ENCODE measurements at regions not wholly inside any gene's neighbourhood (a gene's known extent, or its start where the extent isn't known, plus 50 kb on each side); places are given as distances from the start of the nearest gene placed in this dataset.
A peak's percentile ranks its signal among the peaks of the same experiment; 100 is the strongest.
"Not testable (repeated sequence)": the region's sequence is repeated elsewhere in the genome, so short reads cannot be mapped to it uniquely, and the experiment has no call there.

DNA sequence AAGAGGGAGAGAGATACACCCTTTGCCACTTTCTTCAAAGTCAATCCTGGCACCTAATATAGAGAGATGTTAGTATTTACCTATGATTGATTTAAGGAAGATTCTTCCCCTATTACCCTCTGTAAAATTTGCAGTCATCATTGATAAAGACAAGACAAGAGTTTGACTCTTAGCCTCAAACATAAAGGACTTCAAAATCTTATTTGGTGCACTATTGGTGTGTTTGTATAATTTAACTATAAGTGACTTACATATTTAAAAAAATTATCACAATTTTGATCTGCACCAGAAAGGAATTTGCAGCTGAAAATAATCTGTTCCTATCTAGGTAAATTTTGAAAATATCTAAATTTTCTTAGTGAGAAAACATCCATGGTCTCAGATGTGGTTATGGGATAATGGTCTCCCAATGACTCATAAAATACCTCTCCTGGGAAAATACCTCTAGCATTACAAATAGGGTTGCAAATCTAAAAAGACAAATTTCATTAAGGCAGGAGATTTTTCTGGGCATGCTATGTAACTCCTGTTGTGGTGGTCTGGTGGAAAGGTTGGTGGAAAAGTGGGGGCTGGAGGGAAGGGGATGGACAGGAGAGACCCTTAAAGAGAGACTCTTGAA is 173.6 kb upstream of the MED14 start:
- peak overlapping the region; percentile 86 for H3K27ac Mint-ChIP-seq (ENCODE audit: unreplicated experiment)
- no peak for DNase-seq (ENCODE audit: low spot score)
- H3K36me3 Mint-ChIP-seq (ENCODE audit: low read depth), result no peaks in the 10 kb centered on the region
- TF ChIP-seq CTCF (IDR thresholded peaks at IDR 0.05), result no peak
- H3K27me3 Mint-ChIP-seq (ENCODE audit: low read depth), result no peaks in the 10 kb centered on the region
- H3K4me1 Mint-ChIP-seq (ENCODE audit: low read depth), result peaks cover 24% of the 10 kb centered on the region
- H3K9me3 Mint-ChIP-seq (ENCODE audit: low read depth), result peaks cover 9% of the 10 kb centered on the region
- no peak overlapping the region for H3K4me3 Mint-ChIP-seq (ENCODE audit: unreplicated experiment)

DNA sequence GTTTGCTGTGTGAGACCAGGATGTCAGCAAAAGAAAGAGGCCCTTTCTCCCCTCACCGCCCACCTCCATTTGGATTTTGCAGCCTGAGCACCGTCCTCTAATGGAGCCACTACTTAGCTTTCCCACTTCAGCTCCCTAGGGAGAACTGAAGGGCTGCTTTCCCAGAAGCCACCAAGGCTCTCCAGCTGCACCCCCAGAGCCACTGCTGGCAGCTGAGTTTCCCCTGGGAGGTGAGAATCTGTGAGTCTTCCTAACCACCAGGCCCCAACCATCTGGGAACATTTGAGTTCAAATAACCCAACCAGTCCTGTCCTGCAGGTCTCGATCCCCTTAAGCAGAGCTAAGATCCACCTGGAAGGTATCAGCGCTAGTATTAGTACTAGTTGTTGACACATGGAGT is 173.1 kb upstream of the USP9X start:
- Mint-ChIP-seq H3K4me3 (ENCODE audit: unreplicated experiment) (no peak overlapping the region), H3K4me1 (ENCODE audit: low read depth) (peaks cover 24% of the 10 kb centered on the region), H3K27ac (ENCODE audit: unreplicated experiment) (no peak overlapping the region), H3K27me3 (ENCODE audit: low read depth) (no peaks in the 10 kb centered on the region), H3K36me3 (ENCODE audit: low read depth) (no peaks in the 10 kb centered on the region), H3K9me3 (ENCODE audit: low read depth) (peaks cover 13% of the 10 kb centered on the region)
- no peak for DNase-seq (ENCODE audit: low spot score)
- no peak for TF ChIP-seq CTCF (IDR thresholded peaks at IDR 0.05)

- H3K9me3 Mint-ChIP-seq (ENCODE audit: low read depth), result peaks cover 13% of the 10 kb centered on the region
- no peak overlapping the region for H3K4me3 Mint-ChIP-seq (ENCODE audit: unreplicated experiment)
- H3K4me1 Mint-ChIP-seq (ENCODE audit: low read depth), result peaks cover 24% of the 10 kb centered on the region
- no peaks in the 10 kb centered on the region for H3K27me3 Mint-ChIP-seq (ENCODE audit: low read depth)
- no peaks in the 10 kb centered on the region for H3K36me3 Mint-ChIP-seq (ENCODE audit: low read depth)
- peak overlapping the region; percentile 45 for H3K27ac Mint-ChIP-seq (ENCODE audit: unreplicated experiment)
- no peak for DNase-seq (ENCODE audit: low spot score)
- no peak for TF ChIP-seq CTCF (IDR thresholded peaks at IDR 0.05)
These were observed 172.7 kb upstream of the USP9X start for GRCh38 chrX:40912576-40912975.

GRCh38 chrX:40920351-40920750 is 164.9 kb upstream of the USP9X start:
- Mint-ChIP-seq H3K4me1 (ENCODE audit: low read depth) (no peaks in the 10 kb centered on the region), H3K9me3 (ENCODE audit: low read depth) (peaks cover 28% of the 10 kb centered on the region), H3K27ac (ENCODE audit: unreplicated experiment) (no peak overlapping the region), H3K36me3 (ENCODE audit: low read depth) (no peaks in the 10 kb centered on the region), H3K27me3 (ENCODE audit: low read depth) (no peaks in the 10 kb centered on the region), H3K4me3 (ENCODE audit: unreplicated experiment) (no peak overlapping the region)
- no peak for DNase-seq (ENCODE audit: low spot score)
- no peak for TF ChIP-seq CTCF (IDR thresholded peaks at IDR 0.05)

GRCh38 chrX:40922307-40922706 is 162.9 kb upstream of the USP9X start:
- peak; percentile 60 for TF ChIP-seq CTCF (IDR thresholded peaks at IDR 0.05)
- Mint-ChIP-seq H3K4me3 (ENCODE audit: unreplicated experiment) (no peak overlapping the region), H3K4me1 (ENCODE audit: low read depth) (peaks cover 2% of the 10 kb centered on the region), H3K27me3 (ENCODE audit: low read depth) (no peaks in the 10 kb centered on the region), H3K9me3 (ENCODE audit: low read depth) (peaks cover 30% of the 10 kb centered on the region), H3K36me3 (ENCODE audit: low read depth) (no peaks in the 10 kb centered on the region), H3K27ac (ENCODE audit: unreplicated experiment) (no peak overlapping the region)
- no peak for DNase-seq (ENCODE audit: low spot score)

DNA sequence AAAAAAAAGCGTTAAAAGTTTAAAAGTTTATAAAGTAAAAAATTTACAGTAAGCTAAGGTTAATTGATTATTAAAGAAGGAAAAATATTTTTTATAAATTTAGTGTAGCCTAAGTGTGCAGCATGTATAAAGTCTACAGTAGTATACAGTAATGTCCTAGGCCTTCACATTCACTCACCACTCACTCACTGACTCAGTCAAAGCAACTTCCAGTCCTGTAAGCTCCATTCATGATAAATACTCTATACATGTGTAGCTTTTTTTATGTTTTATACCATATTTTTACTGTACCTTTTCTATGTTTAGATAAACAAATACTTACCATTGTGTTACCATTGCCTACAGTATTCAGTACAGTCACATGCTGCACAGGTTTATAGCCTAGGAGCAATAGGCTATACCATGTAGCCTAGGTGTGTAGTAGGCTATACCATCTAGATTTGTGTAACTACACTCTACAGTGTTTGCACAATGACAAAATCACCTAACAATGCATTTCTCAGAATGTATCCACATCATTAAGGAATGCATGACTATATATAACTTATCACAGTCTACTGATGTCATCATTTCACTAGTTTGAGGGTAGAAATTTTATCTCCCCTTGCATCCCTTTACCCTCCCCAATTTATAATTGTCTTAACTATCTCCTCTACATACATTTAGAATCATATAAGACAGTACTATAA is 158.4 kb upstream of the USP9X start:
- not testable (repeated sequence) for DNase-seq (ENCODE audit: low spot score); H3K36me3 Mint-ChIP-seq (ENCODE audit: low read depth); H3K27me3 Mint-ChIP-seq (ENCODE audit: low read depth); H3K4me3 Mint-ChIP-seq (ENCODE audit: unreplicated experiment)
- H3K4me1 Mint-ChIP-seq (ENCODE audit: low read depth), result peaks cover 17% of the 10 kb centered on the region
- peak overlapping the region; percentile 87 for H3K27ac Mint-ChIP-seq (ENCODE audit: unreplicated experiment)
- peaks cover 43% of the 10 kb centered on the region for H3K9me3 Mint-ChIP-seq (ENCODE audit: low read depth)

All from chondrocyte (in vitro differentiated cells).